ENCODE measurements at regions not wholly inside any gene's neighbourhood (a gene's known extent, or its start where the extent isn't known, plus 50 kb on each side); places are given as distances from the start of the nearest gene placed in this dataset.
"Not testable (repeated sequence)": the region's sequence is repeated elsewhere in the genome, so short reads cannot be mapped to it uniquely, and the experiment has no call there.

DNA sequence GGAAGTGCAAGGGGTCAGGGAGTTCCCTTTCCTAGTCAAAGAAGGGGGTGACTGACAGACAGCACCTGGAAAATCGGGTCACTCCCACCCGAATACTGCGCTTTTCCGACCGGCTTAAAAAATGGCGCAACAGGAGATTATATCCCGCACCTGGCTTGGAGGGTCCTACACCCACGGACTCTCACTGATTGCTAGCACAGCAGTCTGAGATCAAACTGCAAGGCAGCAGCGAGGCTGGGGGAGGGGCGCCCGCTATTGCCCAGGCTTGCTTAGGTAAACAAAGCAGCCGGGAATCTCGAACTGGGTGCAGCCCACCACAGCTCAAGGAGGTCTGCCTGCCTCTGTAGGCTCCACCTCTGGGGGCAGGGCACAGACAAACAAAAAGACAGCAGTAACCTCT, 333.8 kb downstream of the CENPW start:
- DNase-seq: not testable (repeated sequence)

DNA sequence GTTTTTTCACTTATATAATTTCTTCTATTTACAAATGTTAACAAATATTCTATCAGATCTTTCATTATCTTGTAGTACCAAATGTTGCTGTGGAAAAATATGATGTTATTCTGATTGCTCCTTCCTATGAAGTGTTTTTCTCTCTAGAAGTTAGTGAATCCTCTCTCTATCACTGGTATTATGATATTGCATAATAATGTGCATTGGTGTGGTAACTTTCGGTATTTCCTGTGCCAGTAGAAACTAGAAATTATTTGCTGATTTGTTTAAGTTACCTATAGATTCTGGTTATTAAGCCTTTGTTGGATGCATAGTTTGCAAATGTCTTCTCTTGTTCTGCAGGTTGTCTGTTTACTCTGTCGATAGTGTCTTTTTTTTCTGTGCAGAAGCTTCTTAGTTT, 342.5 kb downstream of the CENPW start:
- DNase-seq: no peak

DNA sequence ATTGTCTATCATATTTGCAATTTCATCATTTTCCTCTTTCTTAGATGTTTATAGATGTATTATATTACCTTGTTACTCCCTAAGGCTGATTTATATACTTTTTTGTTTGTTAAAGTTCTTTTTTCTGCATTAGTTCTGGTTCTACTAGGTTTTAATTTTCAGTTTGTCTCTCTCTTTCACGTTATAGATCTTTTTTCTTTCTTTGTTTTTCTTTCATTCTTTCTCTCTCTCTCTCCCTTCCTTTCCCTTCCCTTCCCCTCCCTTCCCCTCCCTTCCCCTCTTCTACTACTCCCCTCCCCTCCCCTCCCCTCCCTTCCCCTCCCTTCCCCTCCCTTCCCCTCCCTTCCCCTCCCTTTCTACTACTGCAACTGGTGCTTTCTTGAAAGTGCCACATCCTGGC, 345.3 kb downstream of the CENPW start:
- no peak for DNase-seq

GRCh38 chr6:126696921-126697693, 357.2 kb downstream of the CENPW start:
- no peak for DNase-seq

GRCh38 chr6:126698732-126699240, 358.9 kb downstream of the CENPW start:
- DNase-seq: no peak

DNA sequence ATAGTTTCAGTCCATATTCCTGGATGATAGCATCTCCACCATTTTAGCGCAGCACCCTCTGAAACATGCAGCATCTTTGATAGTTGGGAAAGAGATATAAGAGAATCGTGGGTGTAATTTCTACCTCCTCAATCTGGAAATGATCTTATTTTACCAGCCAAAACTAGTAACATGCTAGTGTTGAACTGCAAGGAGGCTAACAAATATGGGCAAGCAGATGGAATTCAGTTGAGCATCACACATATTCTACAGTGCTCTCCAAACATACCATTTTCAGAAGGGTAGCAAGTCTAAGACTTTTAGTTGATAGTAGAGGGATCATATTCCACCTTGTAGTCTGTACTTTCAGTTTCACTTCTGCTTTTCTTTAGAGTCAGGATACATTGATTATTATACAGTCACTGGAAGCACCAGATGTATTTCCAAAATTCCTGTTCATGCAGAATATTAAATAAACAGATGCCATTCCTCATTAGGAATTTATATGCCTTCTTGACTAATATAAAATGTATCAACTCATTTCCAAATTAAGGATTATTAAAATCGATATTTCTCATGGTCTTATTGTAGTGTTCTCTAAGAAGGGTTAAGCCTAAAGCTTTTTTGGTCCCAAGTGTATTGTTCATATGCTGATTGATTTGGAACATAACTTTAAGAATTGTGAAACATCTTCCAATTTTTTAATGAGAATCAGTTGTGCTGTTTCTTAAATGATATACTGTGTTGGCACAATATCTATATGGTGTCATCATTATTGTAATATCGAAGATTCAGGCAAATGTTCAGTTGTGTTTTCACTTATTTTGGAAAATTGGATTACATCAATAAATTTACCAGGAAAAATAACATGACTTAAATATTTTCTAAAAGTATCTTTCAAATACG, 362.0 kb downstream of the CENPW start:
- DNase-seq: peak; percentile 2

GRCh38 chr6:126716032-126716431, 376.1 kb downstream of the CENPW start:
- DNase-seq: no peak

- DNase-seq: peak; percentile 6
Observed at GRCh38 chr6:126716826-126717509, 377.1 kb downstream of the CENPW start.

DNA sequence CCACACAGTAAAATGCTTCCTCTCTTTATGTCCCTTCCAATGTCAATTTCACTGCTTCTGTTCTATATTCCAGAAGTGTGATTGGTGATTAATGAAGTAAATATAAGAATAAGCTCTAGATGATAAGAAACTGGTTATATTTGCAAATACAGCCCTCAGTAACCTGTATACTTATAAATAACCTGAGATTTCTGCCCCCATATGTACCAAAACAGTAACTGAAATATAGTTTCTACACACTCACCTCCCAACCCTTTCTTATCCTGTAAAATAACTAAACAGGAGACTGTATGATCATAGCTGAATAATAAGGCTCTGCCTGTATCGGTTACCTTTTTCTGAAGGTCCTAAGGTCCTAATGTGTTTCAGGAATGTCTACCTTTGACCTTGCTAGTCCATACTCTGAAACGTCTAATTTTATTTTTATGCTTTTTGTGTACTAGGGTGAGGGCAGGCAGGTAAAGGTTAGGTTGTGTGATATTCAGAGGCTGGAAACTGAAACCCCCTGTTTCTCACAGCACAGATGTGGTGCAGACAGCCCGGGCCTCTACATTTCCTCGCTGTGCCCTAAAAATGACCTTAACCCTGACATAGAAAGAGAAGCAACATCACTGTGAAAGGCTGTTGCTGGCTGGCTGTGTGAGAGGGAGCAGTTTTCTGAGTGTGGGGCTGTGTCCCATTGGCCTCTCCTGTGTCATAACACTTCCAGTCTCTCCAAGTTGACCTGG, 378.8 kb downstream of the CENPW start:
- DNase-seq: peak; percentile 22

DNA sequence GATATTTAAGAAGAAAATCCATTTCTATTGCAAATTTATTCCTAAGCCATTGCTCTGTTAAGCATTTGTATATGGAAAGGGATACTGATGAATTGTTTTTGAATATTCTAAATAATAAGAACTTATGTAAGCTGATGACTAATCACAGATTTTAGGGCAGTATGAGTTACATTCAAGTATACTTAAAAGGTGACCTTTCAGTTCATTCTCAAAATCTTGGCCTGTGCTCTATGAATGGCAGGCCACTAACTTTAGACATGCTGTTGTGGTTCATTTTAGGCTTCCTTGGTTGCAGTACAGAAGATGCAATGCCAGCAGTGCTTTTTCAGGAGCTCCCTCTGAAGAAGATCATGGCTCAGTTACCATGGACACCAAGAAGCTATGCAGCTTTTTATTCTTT, 380.4 kb downstream of the CENPW start:
- peak; percentile 8 for DNase-seq

DNA sequence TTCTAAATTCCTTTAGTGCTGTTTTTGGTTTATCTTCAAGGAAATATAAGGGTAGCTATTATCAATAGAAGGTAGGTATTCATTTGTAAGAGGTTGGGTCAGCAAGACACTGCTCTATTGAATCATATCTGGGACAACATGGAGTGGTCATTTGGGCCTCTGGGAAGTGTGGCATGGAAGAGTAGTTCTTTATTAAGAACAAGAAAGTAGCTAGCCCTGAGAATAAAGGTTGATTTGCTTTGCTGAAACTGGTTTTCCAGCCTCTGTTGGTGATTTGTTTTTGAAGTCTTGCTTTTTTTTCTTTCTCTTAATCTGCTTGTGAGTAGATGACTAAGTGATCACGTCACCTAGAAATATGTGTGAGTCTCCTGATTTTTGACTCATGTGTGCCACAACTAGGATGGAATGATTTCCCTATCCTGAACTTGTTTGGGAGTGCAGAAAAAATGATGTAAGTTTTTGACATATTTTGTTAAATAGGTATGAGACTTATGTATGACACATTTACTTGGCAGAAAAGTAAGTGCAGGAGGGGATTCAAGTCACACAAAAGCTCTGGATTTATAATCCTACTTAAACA, 381.8 kb downstream of the CENPW start:
- DNase-seq: no peak

GRCh38 chr6:126722411-126722810, 382.5 kb downstream of the CENPW start:
- no peak for DNase-seq

GRCh38 chr6:126723541-126724170, 383.7 kb downstream of the CENPW start:
- no peak for DNase-seq

DNA sequence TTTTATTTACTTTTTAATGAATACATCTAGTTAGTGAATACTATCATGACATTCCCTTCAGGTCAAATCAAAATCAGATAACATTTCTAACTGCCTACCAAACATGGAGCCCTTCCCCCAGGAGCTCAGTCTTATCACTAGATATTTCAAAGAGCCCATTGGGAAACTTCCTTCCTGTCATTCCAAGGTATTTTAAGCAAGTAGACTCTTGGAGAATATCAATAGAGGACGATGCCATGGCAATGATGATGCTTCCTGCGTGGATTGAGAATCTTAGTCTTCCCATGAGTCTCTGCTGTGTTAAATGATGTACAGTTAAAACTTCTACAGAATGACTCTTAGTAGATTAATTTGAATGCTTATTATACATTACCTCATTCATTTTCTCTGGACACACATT, 384.9 kb downstream of the CENPW start:
- DNase-seq: no peak

- DNase-seq: not testable (repeated sequence)
Observed at GRCh38 chr6:126726454-126726853, 386.5 kb downstream of the CENPW start.

DNA sequence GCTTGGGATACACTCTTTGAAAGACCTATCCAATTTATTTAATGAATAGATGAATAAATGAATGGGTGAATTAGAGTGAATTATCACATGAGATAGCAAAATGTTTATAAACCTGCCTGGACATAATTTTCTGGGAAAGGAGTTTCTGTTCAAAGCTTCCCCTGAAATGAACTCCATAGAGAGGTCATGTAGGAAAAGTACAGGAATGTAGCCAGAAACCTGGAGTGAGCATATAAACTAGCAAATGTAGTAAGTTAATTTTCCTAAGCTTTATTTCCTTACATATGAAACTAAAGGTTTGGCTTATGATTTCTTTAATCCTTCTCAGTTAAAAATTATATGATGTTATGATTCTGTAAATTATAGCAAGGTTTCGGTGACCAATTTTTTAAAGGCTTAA, 380.3 kb upstream of the RSPO3 start:
- DNase-seq: no peak

DNA sequence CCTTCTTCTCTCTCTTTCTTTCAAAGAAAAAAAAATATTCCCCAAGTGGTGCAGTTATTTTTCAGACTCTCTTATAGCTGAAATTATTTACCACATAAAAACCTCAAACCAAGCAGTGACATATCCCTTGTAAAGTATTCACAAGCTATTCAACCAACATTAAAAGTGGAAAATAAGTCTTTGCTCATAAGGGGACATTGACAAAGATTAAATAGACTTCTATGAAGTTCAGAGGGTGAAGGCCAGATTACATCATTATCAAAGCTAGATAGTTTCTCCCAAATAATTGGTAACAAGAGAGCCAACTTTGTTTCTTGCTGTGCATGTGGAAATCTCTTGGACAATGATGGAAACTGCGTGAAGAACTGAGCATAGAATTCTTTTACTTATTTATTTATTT, 379.8 kb upstream of the RSPO3 start:
- DNase-seq: no peak

GRCh38 chr6:126743076-126743475, 375.4 kb upstream of the RSPO3 start:
- no peak for DNase-seq

- DNase-seq: no peak
Observed at GRCh38 chr6:126747728-126748540, 370.5 kb upstream of the RSPO3 start.

DNA sequence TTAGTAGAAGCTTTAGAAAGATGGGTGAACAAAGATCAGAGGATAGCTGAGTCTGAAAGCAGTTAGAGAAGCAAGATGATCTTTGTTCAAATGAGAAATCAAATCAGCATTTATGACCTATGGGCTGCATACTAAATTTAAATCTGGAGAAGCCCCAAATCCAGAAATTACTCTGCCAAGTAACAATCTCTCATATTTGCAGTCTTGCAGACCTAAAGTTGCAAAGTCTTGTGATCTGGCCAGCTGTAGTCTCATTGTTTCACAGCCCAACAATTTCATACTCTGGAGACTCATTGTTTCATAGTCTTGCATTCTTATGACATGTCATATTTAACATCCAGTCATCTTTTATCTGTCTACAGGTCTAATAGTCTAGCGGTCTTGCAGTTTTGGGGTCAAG, 364.9 kb upstream of the RSPO3 start:
- no peak for DNase-seq

DNA sequence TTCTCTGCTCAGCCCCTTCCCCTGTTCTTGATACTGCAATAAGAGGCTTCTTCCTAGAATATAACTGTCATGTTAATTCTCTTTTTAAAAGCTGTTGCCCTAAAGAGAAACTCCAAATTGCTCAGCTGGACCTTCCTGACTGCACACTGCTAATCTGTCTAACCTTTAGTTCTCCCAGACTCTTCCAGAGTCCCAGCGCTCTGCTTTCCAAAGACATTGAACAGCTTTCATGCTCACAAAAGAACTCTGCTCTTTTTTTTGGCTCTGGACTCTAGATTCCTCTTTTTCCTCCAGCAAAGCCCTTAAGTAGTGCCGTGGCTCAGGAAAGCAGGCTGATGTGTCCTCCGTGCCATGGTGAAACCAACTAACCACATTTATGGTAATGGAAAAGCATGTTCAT, 356.6 kb upstream of the RSPO3 start:
- no peak for DNase-seq
